ENCODE measurements at regions not wholly inside any gene's neighbourhood (a gene's known extent, or its start where the extent isn't known, plus 50 kb on each side); places are given as distances from the start of the nearest gene placed in this dataset.

DNA sequence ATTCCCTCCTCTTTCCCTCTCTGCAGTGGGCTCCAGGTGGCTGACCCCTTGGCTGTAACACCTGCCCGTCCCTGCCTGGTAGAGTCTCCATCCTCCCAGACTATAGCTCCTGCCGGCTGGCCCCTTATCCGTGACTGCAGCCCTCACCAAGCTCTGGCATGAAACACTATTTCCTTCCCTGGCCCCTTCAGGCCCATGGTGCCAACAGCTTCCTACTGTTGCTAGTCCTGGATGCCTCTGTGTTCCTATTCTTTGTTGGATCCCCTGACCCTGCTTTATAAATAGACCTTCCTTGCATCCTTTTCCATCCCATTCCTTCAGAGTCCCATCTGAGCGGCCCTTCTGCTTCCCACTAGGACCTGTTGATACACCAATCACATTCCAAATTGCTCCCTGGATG lies 195.0 kb downstream of the ZNF326 start:
- DNase-seq = no peak

DNA sequence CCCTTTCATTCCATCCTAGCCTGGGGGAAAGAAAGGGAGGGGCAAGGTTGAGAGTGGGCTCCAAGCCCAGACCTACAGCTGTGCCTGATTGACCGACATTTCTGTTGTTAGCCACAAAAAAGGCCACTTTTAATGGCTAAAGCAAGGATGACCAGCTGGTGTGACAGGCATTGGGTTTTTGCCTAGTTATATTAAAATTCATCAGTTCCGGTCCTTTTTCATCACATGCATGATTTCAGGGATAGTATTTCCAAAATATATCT lies 192.3 kb downstream of the ZNF326 start:
- DNase-seq = no peak

DNA sequence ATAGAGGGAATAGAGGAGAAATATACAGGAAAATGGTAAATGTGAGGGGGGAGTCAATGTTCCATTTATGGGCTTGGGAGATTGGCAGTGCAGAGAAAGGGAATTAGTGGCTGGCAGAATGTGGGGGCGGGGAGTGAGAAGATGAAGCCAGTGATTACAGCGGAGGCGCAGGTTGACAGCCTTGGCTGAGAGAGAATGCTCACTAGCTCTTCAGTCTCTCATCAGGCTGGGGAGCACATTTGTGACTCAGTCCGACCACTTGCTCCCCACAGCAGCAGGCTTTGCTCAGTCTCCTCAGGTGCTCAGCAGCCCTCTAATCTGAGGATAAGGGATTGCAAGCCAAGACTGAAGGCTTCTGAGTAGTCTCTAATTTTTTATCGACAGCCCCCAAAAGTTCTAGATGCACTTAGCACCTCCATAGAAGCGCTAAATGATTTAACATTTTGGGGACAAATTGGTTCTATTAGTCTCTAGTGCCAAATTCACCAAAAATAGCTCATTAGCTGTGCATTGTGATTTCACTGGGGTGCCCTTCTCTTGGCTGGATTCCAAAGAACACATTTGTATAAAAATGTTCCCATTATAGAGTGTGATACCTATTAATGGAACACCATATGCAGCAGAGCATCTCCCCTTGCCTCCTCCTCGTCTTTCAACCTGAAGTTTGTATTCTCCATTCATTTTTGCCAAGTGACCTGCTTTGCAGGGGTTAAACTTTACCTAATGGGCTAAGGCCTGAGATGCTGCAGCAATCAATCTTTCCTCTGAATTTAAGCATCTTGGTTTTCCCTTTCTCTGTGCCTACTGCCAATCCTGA lies 191.8 kb downstream of the ZNF326 start:
- no peak for DNase-seq

DNA sequence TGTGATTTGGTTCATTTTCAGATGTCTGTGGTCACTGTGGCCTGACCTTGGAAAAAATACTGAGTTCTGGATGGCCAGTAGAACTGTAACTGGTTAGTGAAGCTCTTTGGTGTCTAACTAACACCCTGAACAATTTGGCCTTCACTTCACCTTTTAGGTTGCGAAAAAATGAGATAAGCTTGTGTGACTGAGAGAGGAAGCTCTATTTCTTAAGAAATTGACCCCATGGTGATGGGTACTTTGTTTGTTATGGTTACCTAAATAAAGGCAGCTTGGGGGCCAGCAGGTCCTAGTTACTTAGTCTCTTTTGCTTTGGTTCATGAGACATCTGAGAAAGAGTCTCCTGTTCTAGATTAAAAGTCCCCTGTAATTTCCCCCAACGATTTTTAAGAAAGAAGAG lies 181.6 kb downstream of the ZNF326 start:
- DNase-seq = no peak

DNA sequence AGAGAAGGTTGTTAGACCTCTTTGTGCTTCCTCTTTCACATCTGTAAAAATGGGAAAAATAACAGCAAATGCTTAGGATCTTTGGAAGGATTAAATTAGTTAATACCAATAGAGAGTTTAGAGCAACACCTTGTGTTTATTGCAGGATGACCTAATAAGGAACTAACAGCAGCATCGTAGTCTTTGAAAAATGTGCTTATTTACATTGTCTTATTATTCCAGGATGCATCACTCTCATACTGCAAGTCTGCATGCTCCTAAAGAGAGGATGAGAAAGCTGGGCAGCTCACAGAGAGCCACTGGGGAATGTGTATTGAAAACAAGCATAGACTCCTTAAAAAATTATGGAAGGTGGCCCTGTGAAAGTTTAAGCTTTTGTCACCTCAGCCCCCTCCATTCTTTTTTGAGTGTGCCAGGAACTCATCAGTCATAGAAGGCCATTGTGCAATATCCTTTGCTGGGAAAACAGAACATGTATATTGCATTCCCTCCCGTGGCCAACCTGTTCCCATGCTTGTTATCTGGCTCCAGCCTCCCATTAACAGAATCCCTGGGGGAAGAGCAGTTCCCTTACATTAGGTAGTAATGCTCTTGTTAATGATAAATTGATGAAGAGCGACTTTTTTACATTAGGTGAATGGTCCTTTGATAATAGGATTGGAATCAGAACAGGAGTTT lies 180.7 kb downstream of the ZNF326 start:
- no peak for DNase-seq

DNA sequence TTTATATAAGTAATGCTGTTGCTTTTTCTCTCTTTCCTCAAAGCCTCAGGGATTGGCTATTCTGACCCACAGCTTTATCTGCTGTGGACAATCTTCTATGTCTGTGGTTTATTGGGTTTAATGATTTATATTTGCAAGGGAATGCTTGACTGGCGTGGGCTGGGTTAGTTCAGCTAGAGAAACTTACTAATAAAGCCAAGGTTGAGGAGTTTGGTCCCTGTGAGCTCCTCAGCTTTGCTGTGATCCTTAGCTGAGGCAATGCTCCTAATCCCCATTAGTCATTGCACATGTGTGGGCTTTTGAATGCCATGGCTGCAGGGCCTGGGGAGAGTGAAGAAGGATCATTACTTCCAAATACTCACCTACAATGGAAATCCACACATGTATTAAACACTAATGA lies 179.3 kb downstream of the ZNF326 start:
- no peak for DNase-seq

DNA sequence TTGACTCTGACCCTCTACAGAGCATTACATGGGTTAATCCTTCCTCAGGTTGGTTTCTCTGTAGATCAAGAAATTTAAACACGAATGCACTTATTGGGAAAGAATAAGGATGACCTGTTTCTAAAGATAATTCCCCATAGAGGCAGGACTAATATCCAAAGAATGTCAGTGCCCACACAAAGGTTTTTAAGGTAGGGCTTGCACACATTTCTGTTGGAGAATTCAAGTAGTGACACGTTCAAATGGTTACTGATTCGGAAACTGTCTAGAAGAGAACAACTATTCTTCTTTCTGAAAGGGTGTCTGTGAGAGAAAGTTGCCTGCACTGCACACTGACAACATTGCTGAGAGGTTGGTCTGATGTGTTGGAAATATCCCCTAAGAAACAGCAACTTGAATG lies 167.3 kb downstream of the ZNF326 start:
- DNase-seq = no peak

DNA sequence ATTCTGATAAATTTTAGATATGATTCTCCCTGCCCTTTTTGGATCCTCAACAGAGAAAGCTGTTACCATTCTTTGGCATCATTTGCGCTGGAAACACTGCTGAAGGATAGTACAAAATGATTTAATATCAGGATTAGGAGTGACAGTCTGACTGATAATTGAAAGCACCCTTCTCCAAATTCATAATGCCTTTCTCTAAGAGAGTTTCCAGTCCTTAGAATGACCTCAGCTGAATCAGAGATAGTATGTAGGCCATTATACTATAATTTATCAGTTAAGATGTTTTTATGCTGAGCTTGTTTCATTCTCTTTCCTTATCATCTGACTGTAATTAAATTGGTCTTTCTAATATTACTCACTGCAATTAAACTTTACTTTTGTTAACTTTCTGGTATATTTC lies 166.7 kb downstream of the ZNF326 start:
- DNase-seq = no peak

DNA sequence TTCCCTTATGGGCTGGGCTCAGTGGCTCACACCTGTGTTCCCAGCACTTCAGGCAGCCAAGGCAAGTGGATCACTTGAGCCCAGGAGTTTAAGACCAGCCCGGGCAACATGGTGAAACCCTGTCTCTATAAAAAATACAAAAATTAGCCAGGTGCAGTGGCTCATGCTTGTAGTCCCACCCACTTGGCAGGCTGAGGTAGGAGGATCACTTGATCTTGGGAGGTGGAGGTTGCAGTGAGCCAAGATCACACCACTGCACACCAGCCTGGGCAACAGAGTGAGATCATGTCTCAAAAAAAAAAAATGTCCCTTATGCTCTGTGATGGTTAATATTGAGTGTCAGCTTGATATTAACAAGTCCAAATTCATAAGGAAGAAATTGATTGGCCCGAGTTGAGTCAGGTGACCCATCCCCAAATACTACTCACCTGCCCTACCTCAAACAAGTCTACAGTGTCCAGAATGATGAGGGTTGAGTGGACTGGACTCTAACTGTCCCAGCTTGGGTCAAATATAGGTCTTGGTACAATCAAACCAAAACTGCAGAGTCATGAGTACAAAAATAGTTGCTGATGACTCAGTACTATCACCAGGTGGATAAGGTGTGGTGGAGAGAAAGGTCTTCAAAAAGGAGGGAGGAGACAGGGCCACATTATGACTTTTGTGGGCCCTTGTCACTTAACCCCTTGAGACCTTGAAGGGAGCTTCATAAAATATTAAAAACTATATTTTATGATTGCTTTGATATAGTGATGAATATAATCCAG lies 161.0 kb downstream of the ZNF326 start:
- no peak for DNase-seq

DNA sequence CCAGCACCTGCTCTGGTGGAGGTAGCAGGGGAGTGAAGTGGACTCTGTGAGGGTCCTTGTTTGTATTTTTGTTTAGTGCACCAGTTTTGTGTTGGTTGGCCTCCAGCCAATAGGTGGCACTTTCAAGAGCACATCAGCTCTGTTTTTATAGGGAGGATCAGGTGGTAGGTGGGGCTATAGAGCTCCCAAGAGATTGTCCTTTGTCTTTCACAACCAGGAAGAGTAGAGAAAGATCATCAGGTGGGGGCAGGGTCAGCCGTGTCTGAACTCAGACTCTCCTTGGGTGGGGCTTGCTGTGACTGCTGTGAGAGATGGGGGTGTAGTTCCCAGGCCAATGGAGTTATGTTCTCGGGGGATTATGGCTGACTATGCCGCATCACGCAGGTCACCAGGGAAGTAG lies 159.8 kb downstream of the ZNF326 start:
- DNase-seq = no peak

DNA sequence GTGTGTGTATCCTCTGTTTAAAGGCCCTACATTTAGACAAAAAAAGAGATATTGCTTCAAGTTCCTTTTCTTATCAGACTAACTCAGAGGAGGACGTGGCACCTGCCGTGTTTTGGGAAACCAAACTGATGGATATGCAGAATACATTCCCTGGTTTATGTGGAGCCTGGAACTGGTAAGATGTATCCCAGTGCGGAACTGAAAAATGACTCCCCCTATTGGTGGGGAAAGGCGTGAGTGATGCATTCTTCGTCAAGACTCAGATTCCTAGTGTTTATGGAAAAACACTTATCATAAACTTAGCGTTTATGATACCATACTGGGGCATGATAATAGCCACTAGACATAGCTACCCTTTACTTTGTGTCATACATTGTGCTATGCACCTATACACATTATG lies 154.2 kb downstream of the ZNF326 start:
- DNase-seq = no peak

DNA sequence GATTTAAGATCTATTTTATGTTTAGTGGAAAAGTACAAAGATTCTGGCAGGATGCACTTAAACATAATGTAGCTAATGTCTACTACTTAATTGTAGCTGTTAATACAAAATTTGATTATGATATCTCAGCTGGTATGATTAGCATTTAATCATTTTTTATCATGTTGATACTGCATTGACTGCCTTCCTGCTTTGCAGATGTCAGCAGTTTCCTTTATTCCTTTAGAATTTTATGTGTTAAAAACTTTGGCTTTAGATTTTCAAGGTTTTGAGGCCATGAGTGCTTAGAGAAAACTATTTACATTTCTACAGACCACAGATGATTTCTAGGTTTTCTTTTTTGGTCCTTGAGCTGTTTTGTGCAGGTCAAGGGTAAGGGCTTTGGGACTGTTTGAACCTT lies 152.2 kb downstream of the ZNF326 start:
- no peak for DNase-seq

DNA sequence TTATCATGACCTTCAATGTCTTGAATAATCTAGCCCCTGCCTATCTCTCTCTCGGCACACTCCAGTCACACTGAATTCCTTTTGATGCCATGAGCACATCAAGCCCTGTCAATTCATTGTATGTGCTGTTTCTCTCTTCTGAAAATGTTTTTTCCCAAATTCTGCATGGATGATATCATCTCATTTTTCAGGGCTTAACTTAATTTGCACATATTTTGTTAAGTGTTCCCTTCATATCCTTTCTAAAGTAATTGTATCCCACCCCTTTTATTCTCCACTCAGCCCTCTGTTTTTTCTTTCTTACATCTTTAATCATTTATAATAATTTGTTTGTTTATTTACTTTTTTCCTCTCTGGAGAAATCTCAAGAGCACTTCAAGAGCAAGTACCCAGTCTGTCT lies 149.9 kb downstream of the ZNF326 start:
- DNase-seq = no peak

DNA sequence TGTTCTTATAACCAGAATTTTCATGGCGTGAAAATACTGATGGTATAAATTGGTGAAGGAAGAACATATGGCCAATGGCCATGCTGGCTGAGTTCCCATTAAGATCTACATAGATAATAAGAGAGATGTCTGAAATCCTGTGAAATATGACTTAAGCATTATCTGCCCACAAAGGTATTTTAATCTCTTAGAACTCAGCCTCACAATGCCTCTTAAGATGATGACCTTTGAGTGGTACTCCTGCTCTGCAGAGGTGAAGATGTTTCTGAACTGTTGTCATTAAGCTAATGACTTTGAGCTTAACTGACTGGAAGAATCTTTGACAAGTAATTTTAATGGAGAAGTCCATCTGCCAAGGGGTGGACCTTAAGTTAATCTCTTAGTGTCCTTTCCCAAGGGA lies 148.7 kb downstream of the ZNF326 start:
- DNase-seq = no peak

DNA sequence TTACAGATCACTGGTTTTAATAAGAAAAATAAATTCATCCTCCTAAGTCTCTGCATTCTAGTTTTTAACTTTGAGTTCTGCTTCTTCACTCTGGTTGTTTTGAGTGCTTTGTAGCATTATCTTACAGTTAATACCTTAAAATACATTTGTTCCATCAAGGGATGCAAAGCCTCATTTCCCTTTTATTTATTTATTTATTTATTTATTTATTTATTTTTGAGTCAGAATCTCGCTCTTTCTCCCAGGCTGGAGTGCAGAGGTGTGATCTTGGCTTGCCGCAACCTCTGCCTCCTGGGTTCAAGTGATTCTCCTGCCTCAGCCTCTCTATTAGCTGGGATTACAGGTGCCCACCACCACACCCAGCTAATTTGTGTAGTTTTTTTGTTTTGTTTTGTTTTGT lies 147.8 kb downstream of the ZNF326 start:
- DNase-seq = no peak

DNA sequence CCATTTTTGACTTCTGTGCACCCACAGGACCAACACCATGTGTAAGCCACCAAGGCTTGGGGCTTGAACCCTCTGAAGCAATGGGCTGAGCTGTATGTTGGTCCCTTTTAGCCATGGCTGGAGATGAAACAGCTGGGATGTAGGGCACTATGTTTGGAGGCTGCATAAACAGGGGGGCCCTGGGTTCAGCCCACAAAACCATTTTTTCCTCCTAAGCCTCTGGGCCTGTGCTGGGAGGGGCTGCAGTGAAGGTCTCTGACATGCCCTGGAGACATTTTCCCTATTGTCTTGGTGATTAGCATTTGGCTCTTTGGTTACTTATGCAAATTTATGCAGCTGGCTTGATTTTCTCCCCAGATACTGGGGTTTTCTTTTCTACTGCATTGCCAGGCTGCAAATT lies 144.9 kb downstream of the ZNF326 start:
- no peak for DNase-seq

DNA sequence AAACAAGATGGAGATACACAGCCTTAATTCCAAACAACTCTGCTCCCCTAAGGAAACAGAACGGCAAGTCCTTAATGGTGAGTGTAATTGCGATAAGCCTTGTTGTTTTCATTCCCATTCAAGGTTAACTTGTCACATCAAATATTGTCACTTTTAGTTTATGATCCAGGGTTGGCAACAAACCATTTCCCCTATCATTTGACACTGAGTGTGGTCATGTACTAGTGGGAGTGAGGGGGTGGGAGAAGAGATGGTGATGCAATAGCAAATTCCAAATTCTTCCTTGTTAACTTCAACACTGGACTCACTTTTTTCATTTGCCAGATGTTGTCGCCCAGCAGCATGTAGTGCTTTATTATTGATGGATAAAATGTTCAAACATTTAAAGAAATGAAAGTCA lies 140.4 kb downstream of the ZNF326 start:
- DNase-seq = no peak

DNA sequence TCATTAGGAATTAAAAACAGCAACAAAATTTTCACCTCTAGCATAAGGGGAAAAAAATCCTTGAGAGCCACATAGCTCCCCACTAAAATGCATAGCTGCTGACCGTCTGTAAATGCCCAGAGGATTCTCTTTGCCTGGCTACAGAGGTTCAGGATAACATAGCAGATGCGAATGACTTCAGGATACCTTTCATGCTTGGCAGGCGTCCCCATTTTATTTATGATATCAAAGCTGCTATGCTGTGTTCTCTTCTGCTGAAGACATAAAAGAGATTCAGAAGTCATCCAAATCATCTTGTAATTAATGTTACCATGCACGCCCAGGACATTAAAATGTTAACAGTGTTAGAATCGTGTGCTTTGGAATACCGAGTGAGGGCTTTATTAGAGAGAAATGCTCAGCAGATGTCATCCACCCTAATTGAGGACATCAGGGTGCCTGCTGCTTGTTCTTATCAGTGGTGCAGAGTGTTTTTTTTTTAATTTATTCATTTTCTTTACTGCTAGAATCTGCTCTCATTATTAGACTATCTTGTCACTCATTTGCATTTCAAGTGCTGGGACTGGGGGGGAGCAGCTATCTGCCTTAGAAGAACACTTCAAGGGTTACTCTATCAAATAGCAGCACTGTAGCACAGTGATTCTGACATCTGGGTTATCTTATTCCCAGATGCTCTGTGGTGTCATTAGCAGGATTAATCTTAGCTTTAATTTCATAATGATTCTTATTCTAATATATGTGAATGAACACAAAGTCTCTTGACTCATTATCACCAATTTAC lies 139.5 kb downstream of the ZNF326 start:
- DNase-seq = no peak

DNA sequence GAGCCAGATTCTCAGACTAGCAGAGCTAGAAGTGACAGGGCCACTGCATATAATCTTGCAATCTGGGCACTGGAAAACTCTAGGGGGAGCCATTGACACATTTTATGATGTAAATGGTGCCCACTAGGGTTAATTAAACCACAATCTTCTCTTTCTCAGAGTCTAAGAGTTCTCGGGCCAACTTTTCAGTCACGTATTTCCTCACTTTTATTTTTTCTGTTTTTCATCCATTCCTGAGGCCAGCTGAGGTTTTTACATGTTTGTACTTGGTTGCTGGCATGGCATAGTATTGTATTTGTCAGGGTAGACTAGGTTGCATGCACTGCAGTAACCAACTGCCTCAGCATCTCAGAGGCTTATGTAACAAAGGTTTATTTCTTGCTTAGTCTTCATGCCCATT lies 138.2 kb downstream of the ZNF326 start:
- DNase-seq = peak; percentile 24

DNA sequence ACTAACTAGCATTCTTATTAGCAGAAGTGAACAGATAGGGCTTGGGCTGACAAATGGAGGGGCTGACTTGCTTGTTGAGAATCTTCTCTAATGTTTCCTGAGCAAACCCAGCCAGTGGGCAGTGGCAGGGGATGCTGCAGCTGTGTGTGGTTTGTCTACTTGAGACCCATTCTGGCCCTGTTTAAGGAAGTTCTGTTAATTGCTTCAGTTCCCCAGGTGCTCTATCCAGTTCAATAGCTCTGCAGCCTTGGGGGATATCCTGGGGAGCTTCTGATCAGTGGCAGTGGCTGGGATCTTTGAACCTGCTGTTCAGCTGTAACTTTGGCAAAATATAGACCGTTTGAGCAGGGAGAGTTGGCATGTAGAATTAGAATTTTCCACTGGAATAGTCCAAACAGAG lies 137.4 kb downstream of the ZNF326 start:
- no peak for DNase-seq

DNA sequence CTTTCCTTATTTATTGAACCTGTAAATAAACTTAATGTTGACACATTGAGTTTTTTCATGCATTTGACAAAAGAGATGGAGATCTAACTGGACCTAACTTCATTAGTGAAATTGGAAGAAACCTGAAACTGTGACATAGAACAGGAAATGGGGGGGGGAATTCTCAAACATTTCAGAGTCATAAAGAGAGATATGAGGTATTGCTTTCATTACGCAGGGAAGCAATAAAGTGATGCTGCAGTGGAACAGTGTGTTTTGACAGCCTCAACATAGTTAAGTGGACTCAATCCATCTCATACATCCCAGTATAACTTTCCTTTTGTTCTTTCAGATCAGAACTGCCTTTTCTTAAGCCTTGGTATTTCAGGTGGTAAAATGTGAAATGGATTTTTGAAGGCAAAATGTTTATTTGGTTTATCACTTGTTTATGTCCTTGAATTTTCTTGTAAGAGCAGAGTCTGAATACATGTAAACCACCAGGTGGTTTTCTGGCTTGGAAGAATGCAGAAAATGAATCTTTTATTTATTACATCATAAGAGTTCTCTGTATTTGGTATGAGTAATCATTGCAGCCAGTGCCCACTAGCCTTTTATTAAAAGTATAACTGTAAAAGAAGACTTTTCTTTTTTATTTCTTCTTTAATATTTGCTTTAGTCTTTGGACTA lies 132.5 kb downstream of the ZNF326 start:
- DNase-seq = no peak

DNA sequence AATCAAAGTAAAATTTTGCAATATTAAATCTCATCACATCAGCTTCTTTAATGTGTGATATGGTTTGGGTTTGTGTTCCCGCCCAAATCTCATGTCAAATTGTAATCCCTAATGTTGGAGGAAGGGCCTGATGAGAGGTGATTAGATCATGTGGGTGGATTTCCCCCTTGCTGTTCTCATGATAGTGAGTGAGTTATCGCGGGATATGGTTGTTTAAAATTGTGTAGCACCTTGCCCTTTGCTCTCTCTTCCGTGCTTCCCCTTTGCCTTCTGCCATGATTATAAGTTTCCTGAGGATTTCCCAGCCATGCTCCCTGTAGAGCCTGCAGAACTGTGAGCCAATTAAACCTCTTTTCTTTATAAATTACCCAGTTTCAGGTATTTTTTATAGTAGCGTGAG lies 131.9 kb downstream of the ZNF326 start:
- DNase-seq = no peak
